ENCODE measurements at regions not wholly inside any gene's neighbourhood (a gene's known extent, or its start where the extent isn't known, plus 50 kb on each side); places are given as distances from the start of the nearest gene placed in this dataset.

DNA sequence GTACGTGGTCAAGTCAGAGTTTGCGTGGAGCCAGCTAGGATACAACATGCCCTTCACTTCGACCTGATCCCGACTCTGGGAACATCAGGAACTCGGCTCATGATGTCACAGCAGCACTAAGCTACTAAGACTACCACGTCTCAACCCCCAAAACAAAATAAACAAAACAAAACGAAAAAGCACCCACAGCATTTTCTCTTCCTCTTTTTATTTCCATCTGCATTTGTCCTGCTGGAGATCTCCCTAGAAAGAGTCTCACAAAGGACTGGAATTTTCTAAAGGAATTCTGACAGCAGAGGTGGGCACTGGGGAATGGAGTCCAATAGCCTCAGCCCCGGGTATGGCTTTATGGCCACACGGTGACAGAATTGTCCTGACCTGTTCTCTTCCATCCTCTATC lies 196.6 kb downstream of the SALL1 start:
- no peak overlapping the region for H3K4me3 ChIP-seq (ENCODE audit: low read depth, low read length)
- TF ChIP-seq, protein P1, sequence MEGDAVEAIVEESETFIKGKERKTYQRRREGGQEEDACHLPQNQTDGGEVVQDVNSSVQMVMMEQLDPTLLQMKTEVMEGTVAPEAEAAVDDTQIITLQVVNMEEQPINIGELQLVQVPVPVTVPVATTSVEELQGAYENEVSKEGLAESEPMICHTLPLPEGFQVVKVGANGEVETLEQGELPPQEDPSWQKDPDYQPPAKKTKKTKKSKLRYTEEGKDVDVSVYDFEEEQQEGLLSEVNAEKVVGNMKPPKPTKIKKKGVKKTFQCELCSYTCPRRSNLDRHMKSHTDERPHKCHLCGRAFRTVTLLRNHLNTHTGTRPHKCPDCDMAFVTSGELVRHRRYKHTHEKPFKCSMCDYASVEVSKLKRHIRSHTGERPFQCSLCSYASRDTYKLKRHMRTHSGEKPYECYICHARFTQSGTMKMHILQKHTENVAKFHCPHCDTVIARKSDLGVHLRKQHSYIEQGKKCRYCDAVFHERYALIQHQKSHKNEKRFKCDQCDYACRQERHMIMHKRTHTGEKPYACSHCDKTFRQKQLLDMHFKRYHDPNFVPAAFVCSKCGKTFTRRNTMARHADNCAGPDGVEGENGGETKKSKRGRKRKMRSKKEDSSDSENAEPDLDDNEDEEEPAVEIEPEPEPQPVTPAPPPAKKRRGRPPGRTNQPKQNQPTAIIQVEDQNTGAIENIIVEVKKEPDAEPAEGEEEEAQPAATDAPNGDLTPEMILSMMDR (IDR thresholded peaks at IDR 0.05; ENCODE audit: low read depth, low read length), result no peak

DNA sequence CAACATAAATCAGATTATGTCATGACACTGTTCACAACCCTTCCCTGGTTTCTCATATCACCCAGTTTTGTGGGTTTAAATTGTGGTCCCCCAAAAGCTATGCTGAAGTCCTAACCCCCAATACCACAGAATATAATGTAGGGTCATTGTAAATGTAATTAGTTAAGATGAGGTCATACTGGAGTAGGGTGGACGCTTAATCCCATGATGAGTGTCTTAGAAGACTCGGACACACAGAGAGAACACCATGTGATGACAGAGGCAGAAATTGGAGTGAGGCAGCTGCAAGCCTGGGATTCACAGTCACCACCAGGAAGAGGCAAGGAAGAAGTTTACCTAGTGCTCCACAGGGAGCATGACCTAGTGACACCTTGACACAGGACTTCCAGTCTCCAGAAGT lies 197.8 kb downstream of the SALL1 start:
- TF ChIP-seq, protein P1 (IDR thresholded peaks at IDR 0.05; ENCODE audit: low read depth, low read length), result no peak
- no peak overlapping the region for H3K4me3 ChIP-seq (ENCODE audit: low read depth, low read length)

DNA sequence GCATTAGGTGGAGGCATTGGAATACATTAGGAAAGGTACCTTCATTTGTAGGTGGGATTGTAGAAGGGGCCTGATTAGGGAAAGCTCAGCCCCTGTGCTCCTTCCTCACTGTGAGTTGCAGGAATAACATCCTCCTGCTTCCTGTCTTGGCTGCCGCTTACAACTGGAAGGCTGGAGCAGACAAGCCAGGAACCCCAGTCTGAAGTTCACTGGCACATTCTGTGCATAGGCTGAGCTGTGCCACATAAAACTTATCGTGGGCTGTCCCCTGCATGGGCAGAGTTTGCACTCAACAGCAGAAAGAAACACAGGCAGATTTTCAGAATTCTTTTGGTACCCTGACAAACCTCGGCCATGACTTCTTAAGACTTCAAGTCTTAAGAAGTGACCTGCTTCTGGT lies 200.1 kb downstream of the SALL1 start:
- TF ChIP-seq, protein P1 (IDR thresholded peaks at IDR 0.05; ENCODE audit: low read depth, low read length), result no peak
- H3K4me3 ChIP-seq (ENCODE audit: low read depth, low read length), result no peak overlapping the region

DNA sequence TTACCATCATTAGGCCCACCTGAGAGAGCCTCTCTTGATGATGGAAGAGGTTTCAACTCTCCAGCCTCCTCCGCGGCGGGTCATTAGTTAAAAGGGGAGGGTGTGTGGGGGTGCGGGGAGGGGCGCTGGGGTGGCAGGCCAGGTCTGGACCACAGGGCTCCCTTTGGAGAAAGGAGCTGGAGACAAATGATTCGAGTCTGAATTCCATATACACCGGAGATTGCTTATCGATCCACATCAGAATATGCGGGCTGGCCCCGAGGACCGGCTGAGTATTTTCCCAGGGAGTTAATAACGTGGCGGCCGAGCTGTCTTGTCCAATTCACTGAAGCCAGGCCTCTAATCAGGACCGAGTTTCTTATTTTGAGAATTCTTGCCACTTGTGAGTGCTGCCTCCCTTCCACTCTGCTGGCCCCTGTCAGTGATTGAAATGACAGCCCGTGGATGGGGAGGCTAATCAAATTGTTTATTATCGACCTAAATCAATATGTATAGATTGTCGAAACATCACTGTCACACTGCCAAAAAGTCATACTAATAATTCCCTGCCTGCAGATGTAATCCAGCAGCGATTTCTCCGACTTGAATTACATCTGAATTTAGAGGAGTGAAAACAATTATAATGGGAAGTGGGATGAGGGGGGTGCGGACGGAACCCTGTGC lies 202.7 kb downstream of the SALL1 start:
- TF ChIP-seq, protein P1 (IDR thresholded peaks at IDR 0.05; ENCODE audit: low read depth, low read length), result no peak

DNA sequence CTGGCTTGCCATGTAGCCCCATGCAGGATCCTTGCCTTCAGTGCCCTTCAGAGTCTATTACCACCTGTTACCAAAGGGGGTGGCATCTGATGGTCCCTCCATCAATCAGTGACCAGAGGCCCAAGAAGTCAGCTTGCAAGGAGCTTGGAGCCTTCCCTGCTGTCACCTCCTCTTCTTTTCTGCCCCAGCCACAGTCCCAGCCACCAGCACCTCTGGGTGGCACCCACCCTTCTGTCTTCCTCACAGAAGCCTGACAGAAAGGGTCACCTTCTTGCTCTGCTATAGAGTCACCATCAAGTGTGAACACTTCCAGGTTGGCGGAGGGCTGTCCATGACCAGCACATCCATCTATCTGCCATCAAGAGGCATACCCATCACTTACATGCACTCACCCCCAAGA lies 203.2 kb downstream of the SALL1 start:
- H3K4me3 ChIP-seq (ENCODE audit: low read depth, low read length), result no peak overlapping the region
- TF ChIP-seq, protein P1 (IDR thresholded peaks at IDR 0.05; ENCODE audit: low read depth, low read length), result no peak

More for the DNA sequence above, 202.7 kb downstream of the SALL1 start:
- no peak overlapping the region for H3K4me3 ChIP-seq (ENCODE audit: low read depth, low read length)

DNA sequence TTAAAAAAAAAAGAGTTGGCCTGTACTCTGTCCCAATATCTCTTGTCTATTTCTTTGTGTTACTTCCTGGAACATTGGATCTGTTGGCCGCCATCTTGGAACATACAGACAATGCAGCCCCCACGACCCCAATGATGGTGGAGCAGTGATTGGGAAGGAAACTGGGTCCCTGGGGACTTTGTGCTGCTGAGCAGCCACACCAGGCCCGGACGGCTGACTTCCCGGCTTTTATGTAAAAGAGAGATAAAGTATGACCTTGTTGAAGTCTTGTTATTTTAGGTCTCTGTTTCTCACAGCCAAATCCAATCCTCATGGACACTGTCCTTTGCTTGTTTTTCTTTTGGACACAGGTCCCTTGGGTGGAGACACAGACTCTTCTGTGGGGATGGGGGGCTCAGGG lies 204.5 kb downstream of the SALL1 start:
- TF ChIP-seq, protein P1 (IDR thresholded peaks at IDR 0.05; ENCODE audit: low read depth, low read length), result no peak
- H3K4me3 ChIP-seq (ENCODE audit: low read depth, low read length), result no peak overlapping the region

DNA sequence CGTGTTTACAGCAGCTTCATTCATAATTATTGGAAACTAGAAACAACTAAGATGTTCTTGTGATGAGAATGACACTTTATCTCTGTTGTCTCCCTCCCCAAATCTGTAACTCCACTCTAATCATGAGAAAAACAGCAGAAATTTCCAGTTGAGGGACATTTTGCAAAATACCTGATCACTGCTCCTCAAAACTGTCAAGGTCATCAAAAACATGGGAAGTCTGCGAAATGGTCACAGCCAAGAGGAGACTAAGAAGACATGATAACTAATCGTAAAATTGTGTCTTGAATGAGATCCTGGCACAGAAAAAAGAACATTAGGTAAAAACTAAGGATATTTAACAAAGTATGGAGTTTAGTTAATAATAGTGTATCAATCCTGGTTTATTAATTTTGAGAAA lies 204.2 kb downstream of the CYLD start:
- TF ChIP-seq, protein P1 (IDR thresholded peaks at IDR 0.05; ENCODE audit: low read depth, low read length), result no peak
- H3K4me3 ChIP-seq (ENCODE audit: low read depth, low read length), result no peak overlapping the region

Data from WI38 (cell line).